ENCODE measurements at regions not wholly inside any gene's neighbourhood (a gene's known extent, or its start where the extent isn't known, plus 50 kb on each side); places are given as distances from the start of the nearest gene placed in this dataset.
A peak's percentile ranks its signal among the peaks of the same experiment; 100 is the strongest.

DNA sequence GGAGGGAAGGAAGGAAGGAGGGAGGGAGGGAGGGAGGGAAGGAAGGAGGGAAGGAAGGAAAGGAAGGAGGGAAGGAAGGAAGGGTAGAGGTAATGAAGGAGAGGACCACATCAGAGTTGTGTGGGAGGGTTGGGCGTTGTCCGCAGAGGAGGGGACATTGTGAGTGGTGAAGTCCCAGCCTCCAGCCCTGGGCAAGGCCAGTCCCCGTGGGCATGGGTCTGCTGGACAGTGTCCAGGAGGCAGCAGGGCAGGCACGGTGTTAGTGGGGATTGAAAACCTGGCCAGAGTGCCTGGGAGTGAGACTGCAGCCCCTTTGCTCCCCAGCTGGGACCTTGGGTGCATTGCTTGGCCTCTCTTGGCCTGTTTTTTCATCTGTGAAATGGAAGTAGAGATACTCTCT lies 1462.3 kb downstream of the BRD1 start:
- Histone ChIP-seq H3K4me1 (ENCODE audit: control insufficient read depth in 2 of 2, insufficient read depth in 1 of 2, low read depth in 1 of 2, low read length in 2 of 2) (peaks cover 0 to 6% of the 10 kb centered on the region in 2 donors), H2BK120ac (ENCODE audit: low read depth, low read length) (no peak overlapping the region), H3K9me3 (replicated peaks in 1 of 2; ENCODE audit: control insufficient read depth in 2 of 2, insufficient read depth in 1 of 2, low read depth in 1 of 2, low read length in 2 of 2) (no peaks in the 10 kb centered on the region), H2BK12ac (ENCODE audit: low read length) (no peak overlapping the region), H2BK5ac (ENCODE audit: low read length) (no peak overlapping the region), H3K9ac (ENCODE audit: low read depth, low read length, poor library complexity) (no peak overlapping the region), H3K4ac (ENCODE audit: low read length) (no peak overlapping the region), H3K14ac (ENCODE audit: low read length) (no peak overlapping the region), H3K36me3 (replicated peaks in 1 of 2; ENCODE audit: control insufficient read depth in 2 of 2, insufficient read depth in 2 of 2, low read length in 2 of 2) (no peaks in the 10 kb centered on the region), H3K4me2 (ENCODE audit: insufficient read depth, low read length, poor library complexity, severe bottlenecking) (no peak overlapping the region), H4K8ac (ENCODE audit: low read depth, low read length) (no peak overlapping the region), H2AK5ac (ENCODE audit: low read depth, low read length) (no peak overlapping the region), H3K4me3 (ENCODE audit: low read length in 2 of 2) (no peak overlapping the region), H3K18ac (ENCODE audit: low read length) (peak overlapping the region; percentile 73), H3K79me1 (ENCODE audit: low read depth, low read length) (no peaks in the 10 kb centered on the region), H4K91ac (ENCODE audit: low read depth, low read length, poor library complexity) (no peak overlapping the region), H3K27ac (replicated peaks; ENCODE audit: low read length) (no peak overlapping the region), H2AFZ (ENCODE audit: low read length) (no peak overlapping the region), H3K27me3 (ENCODE audit: control insufficient read depth in 3 of 3, insufficient read depth in 3 of 3, low read depth in 1 of 3, low read length in 3 of 3) (peaks cover 0 to 9% (median 2%) of the 10 kb centered on the region in 3 experiments), H2BK15ac (ENCODE audit: low read length) (no peak overlapping the region), H3K23ac (ENCODE audit: low read depth, low read length, poor library complexity) (no peak overlapping the region)
- DNase-seq (ENCODE audit: low spot score) = no peak
- WGBS, 2 donors (ENCODE audit: extremely low coverage in 2 of 2, insufficient read length in 2 of 2, insufficient replicate concordance in 1 of 2) = no CpG with 5 or more reads among the region's 4 CpGs

DNA sequence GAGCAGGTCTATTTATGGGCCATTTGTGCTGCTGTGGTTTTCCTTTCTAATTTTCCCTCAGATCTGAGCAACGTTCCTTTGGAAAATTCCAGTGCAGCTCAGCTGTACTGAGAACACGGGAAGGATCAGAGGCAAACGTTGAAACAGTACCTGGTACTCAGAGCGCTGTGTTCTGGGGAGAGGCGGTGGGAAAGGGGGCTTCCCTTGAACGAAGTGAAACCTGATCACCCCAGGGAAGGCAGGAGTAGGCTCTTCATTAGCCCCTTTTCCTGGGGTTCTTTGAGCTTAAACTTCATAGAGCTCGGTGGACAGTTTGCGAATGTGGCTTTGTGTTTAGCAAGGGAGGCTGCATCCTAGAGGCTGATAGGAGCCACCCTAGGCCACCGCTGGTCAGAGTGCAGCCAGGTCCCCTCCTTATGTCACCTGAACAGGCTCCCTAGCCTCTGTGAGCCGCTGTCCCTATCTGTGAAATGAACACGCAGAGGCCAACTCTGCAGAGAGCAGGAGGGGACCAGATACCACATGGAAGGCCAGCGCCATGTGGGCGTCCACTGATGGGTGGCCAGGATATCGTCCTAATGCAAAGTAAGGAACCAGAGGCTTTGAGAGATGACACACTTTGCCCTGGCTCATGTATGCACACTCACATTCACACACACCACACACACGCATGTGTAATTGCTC lies 1464.8 kb downstream of the BRD1 start:
- H3K79me1 ChIP-seq (ENCODE audit: low read depth, low read length) = no peaks in the 10 kb centered on the region
- no peak for DNase-seq (ENCODE audit: low spot score)
- WGBS, 2 donors (ENCODE audit: extremely low coverage in 2 of 2, insufficient read length in 2 of 2, insufficient replicate concordance in 1 of 2) = no CpG with 5 or more reads among the region's 15 CpGs

DNA sequence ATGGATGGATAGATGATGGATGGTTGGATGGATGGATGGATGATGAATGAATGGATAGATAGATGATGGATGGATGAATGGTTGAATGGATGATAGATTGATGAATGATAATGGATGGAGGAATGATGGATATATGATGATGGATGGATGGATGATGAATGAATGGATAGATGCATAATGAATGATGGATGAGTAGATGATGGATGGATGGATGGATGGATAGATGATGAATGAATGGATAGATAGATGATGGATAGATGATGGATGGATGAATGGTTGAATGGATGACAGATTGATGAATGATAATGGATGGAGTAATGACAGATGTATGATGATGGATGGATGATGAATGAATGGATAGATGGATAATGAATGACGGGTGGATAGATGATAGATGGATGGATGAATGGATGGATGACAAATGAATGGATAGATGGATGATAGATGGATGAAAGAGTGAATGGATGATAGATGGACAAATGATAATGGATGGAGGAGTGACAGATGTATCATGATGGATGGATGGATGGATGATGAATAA lies 1466.5 kb downstream of the BRD1 start:
- Histone ChIP-seq H2AFZ (ENCODE audit: low read length) (no peak overlapping the region), H3K9ac (ENCODE audit: low read depth, low read length, poor library complexity) (no peak overlapping the region), H3K4me2 (ENCODE audit: insufficient read depth, low read length, poor library complexity, severe bottlenecking) (no peak overlapping the region), H2AK5ac (ENCODE audit: low read depth, low read length) (no peak overlapping the region), H3K36me3 (replicated peaks in 1 of 2; ENCODE audit: control insufficient read depth in 2 of 2, insufficient read depth in 2 of 2, low read length in 2 of 2) (no peaks in the 10 kb centered on the region), H3K79me1 (ENCODE audit: low read depth, low read length) (no peaks in the 10 kb centered on the region), H3K4ac (ENCODE audit: low read length) (no peak overlapping the region), H3K27me3 (ENCODE audit: control insufficient read depth in 3 of 3, insufficient read depth in 3 of 3, low read depth in 1 of 3, low read length in 3 of 3) (no peaks in the 10 kb centered on the region), H3K23ac (ENCODE audit: low read depth, low read length, poor library complexity) (no peak overlapping the region), H3K4me1 (ENCODE audit: control insufficient read depth in 2 of 2, insufficient read depth in 1 of 2, low read depth in 1 of 2, low read length in 2 of 2) (peaks cover 0 to 5% of the 10 kb centered on the region in 2 donors), H2BK15ac (ENCODE audit: low read length) (no peak overlapping the region), H3K18ac (ENCODE audit: low read length) (no peak overlapping the region), H2BK5ac (ENCODE audit: low read length) (no peak overlapping the region), H3K27ac (replicated peaks; ENCODE audit: low read length) (no peak overlapping the region), H3K4me3 (ENCODE audit: low read length in 2 of 2) (no peak overlapping the region), H2BK120ac (ENCODE audit: low read depth, low read length) (no peak overlapping the region), H3K14ac (ENCODE audit: low read length) (no peak overlapping the region), H4K8ac (ENCODE audit: low read depth, low read length) (no peak overlapping the region), H3K9me3 (replicated peaks in 1 of 2; ENCODE audit: control insufficient read depth in 2 of 2, insufficient read depth in 1 of 2, low read depth in 1 of 2, low read length in 2 of 2) (no peaks in the 10 kb centered on the region), H2BK12ac (ENCODE audit: low read length) (no peak overlapping the region), H4K91ac (ENCODE audit: low read depth, low read length, poor library complexity) (no peak overlapping the region)
- no peak for DNase-seq (ENCODE audit: low spot score)
- WGBS, 2 donors (ENCODE audit: extremely low coverage in 2 of 2, insufficient read length in 2 of 2, insufficient replicate concordance in 1 of 2) = 94 to 100% methylated on average over 1 of the region's 1 CpG

More for the DNA sequence above, 1464.8 kb downstream of the BRD1 start:
- no peak overlapping the region for H2AFZ ChIP-seq (ENCODE audit: low read length)
- H3K27ac ChIP-seq (replicated peaks; ENCODE audit: low read length) = no peak overlapping the region
- no peaks in the 10 kb centered on the region for H3K27me3 ChIP-seq (ENCODE audit: control insufficient read depth in 3 of 3, insufficient read depth in 3 of 3, low read depth in 1 of 3, low read length in 3 of 3)
- H3K23ac ChIP-seq (ENCODE audit: low read depth, low read length, poor library complexity) = peak overlapping the region; percentile 3
- H4K8ac ChIP-seq (ENCODE audit: low read depth, low read length) = no peak overlapping the region
- H3K4me1 ChIP-seq (ENCODE audit: control insufficient read depth in 2 of 2, insufficient read depth in 1 of 2, low read depth in 1 of 2, low read length in 2 of 2) = no peaks in the 10 kb centered on the region
- no peaks in the 10 kb centered on the region for H3K9me3 ChIP-seq (replicated peaks in 1 of 2; ENCODE audit: control insufficient read depth in 2 of 2, insufficient read depth in 1 of 2, low read depth in 1 of 2, low read length in 2 of 2)
- no peak overlapping the region for H2AK5ac ChIP-seq (ENCODE audit: low read depth, low read length)
- H3K4me2 ChIP-seq (ENCODE audit: insufficient read depth, low read length, poor library complexity, severe bottlenecking) = no peak overlapping the region
- H2BK15ac ChIP-seq (ENCODE audit: low read length) = no peak overlapping the region
- no peaks in the 10 kb centered on the region for H3K36me3 ChIP-seq (replicated peaks in 1 of 2; ENCODE audit: control insufficient read depth in 2 of 2, insufficient read depth in 2 of 2, low read length in 2 of 2)
- no peak overlapping the region for H3K9ac ChIP-seq (ENCODE audit: low read depth, low read length, poor library complexity)
- no peak overlapping the region for H2BK120ac ChIP-seq (ENCODE audit: low read depth, low read length)
- H2BK5ac ChIP-seq (ENCODE audit: low read length) = no peak overlapping the region
- H3K18ac ChIP-seq (ENCODE audit: low read length) = no peak overlapping the region
- H3K4ac ChIP-seq (ENCODE audit: low read length) = no peak overlapping the region
- H3K14ac ChIP-seq (ENCODE audit: low read length) = no peak overlapping the region
- H2BK12ac ChIP-seq (ENCODE audit: low read length) = no peak overlapping the region
- H4K91ac ChIP-seq (ENCODE audit: low read depth, low read length, poor library complexity) = no peak overlapping the region
- no peak overlapping the region for H3K4me3 ChIP-seq (ENCODE audit: low read length in 2 of 2)

DNA sequence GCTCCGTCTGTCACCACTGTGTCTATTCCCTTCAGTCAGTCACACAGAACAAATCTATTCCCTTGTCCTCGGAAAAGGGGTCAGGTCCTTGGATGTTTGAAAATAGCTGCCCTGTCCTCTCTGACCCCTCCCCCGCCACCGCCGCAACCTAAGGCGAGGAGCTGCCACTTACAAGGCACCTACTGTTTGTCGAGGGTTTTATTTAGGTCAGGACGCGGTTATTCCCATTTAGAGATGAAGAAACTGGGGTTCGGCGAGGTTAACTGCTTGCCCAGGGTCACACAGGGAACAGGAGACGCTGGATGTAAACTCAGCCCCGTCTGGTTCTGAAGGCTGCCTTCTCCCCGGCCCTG lies 1468.1 kb downstream of the BRD1 start:
- H3K4me2 ChIP-seq (ENCODE audit: insufficient read depth, low read length, poor library complexity, severe bottlenecking) = no peak overlapping the region
- H3K14ac ChIP-seq (ENCODE audit: low read length) = no peak overlapping the region
- no peak overlapping the region for H3K4ac ChIP-seq (ENCODE audit: low read length)
- no peak overlapping the region for H2AFZ ChIP-seq (ENCODE audit: low read length)
- H3K27ac ChIP-seq (replicated peaks; ENCODE audit: low read length) = no peak overlapping the region
- H4K91ac ChIP-seq (ENCODE audit: low read depth, low read length, poor library complexity) = no peak overlapping the region
- H3K79me1 ChIP-seq (ENCODE audit: low read depth, low read length) = no peaks in the 10 kb centered on the region
- H3K27me3 ChIP-seq (ENCODE audit: control insufficient read depth in 3 of 3, insufficient read depth in 3 of 3, low read depth in 1 of 3, low read length in 3 of 3) = no peaks in the 10 kb centered on the region
- no peaks in the 10 kb centered on the region for H3K9me3 ChIP-seq (replicated peaks in 1 of 2; ENCODE audit: control insufficient read depth in 2 of 2, insufficient read depth in 1 of 2, low read depth in 1 of 2, low read length in 2 of 2)
- no peak overlapping the region for H2BK120ac ChIP-seq (ENCODE audit: low read depth, low read length)
- DNase-seq (ENCODE audit: low spot score) = no peak
- H3K9ac ChIP-seq (ENCODE audit: low read depth, low read length, poor library complexity) = no peak overlapping the region
- H2AK5ac ChIP-seq (ENCODE audit: low read depth, low read length) = peak overlapping the region; percentile 38
- no CpG with 5 or more reads among the region's 14 CpGs for WGBS, 2 donors (ENCODE audit: extremely low coverage in 2 of 2, insufficient read length in 2 of 2, insufficient replicate concordance in 1 of 2)
- no peak overlapping the region for H4K8ac ChIP-seq (ENCODE audit: low read depth, low read length)
- H3K4me3 ChIP-seq (ENCODE audit: low read length in 2 of 2) = no peak overlapping the region
- no peak overlapping the region for H3K23ac ChIP-seq (ENCODE audit: low read depth, low read length, poor library complexity)
- no peak overlapping the region for H2BK12ac ChIP-seq (ENCODE audit: low read length)
- H2BK15ac ChIP-seq (ENCODE audit: low read length) = no peak overlapping the region
- H3K4me1 ChIP-seq (ENCODE audit: control insufficient read depth in 2 of 2, insufficient read depth in 1 of 2, low read depth in 1 of 2, low read length in 2 of 2) = peaks cover 0 to 5% of the 10 kb centered on the region in 2 donors
- peak overlapping the region; percentile 8 for H2BK5ac ChIP-seq (ENCODE audit: low read length)
- no peaks in the 10 kb centered on the region for H3K36me3 ChIP-seq (replicated peaks in 1 of 2; ENCODE audit: control insufficient read depth in 2 of 2, insufficient read depth in 2 of 2, low read length in 2 of 2)
- H3K18ac ChIP-seq (ENCODE audit: low read length) = no peak overlapping the region
